Transverse colon (tissue), 4 donors: ENCODE measurements at regions not wholly inside any gene's neighbourhood (a gene's known extent, or its start where the extent isn't known, plus 50 kb on each side); places are given as distances from the start of the nearest gene placed in this dataset.

Source experiments
- DNase-seq: peaks from one replicate; pipeline ENCODE4 v3.0.0-alpha.2; 2019
- H3K27ac ChIP-seq, 4 donors: fragments of 200-600 bp; sonication (generic); 2 replicates each; pipeline ENCODE4 v1.5.1; 2016 to 2018; ENCODE audit warnings: inconsistent platforms in 4 of 4
- H3K27me3 ChIP-seq: fragments of 200-600 bp; sonication (generic); 2 replicates; pipeline ENCODE4 v1.5.1; 2017; ENCODE audit warnings: inconsistent platforms
- H3K36me3 ChIP-seq, 4 donors: fragments of 200-600 bp; sonication (generic); 2 replicates each; pipeline ENCODE4 v1.5.1; 2017 to 2019; ENCODE audit warnings: inconsistent platforms in 4 of 4
- H3K4me1 ChIP-seq, 4 donors: fragments of 200-600 bp; sonication (generic); 2 replicates each; pipeline ENCODE4 v1.5.1; 2017 to 2020; ENCODE audit warnings: inconsistent platforms in 4 of 4
- H3K4me3 ChIP-seq, 4 donors: fragments of 200-600 bp; sonication (generic); 1 replicate in 1 of 4; 2 replicates in 3 of 4; pipeline versions ENCODE4 v1.5.1 to v1.6.1; 2017 to 2019; ENCODE audit warnings: inconsistent platforms in 4 of 4
- H3K9me3 ChIP-seq, 2 donors: fragments of 200-600 bp; sonication (generic); 2 replicates each; pipeline ENCODE4 v1.5.1; 2017 to 2019; ENCODE audit warnings: inconsistent platforms in 2 of 2
- CTCF ChIP-seq, 5 experiments: fragments of 200-600 bp in 3 of 5; fragments of 450-650 bp in 2 of 5; sonication (generic) in 3 of 5; IDR thresholded peaks; 1 replicate in 2 of 5; 2 replicates in 3 of 5; pipeline ENCODE4 v1.5.1; 2016 to 2017; ENCODE audit warnings: antibody characterized with exemption in 5 of 5, inconsistent platforms in 3 of 5, mild to moderate bottlenecking in 2 of 5, moderate library complexity in 1 of 5
- EP300 ChIP-seq: sonication (generic); formaldehyde crosslinking; IDR thresholded peaks from one replicate; pipeline ENCODE4 v1.6.1; 2017; ENCODE audit warnings: antibody characterized with exemption, low read depth
- POLR2A ChIP-seq: fragments of 450-650 bp; IDR thresholded peaks from one replicate; pipeline ENCODE4 v1.6.1; 2016; ENCODE audit warnings: antibody characterized with exemption, mild to moderate bottlenecking, moderate library complexity
- POLR2AphosphoS5 ChIP-seq, 3 donors: sonication (generic); formaldehyde crosslinking; IDR thresholded peaks; one replicate each; pipeline ENCODE4 v1.6.1; 2016; ENCODE audit warnings: antibody characterized with exemption in 3 of 3
- WGBS, 2 donors: methylation state at CpG; one replicate each; pipeline ENCODE4 v1.1.5; 2018; ENCODE audit warnings: low coverage in 1 of 2; 5-methylcytosine and 5-hydroxymethylcytosine counted together
- in situ Hi-C, 4 donors: fragments of 200-750 bp; cut with MboI; loops; one replicate each; pipeline versions ENCODE4 v1.15.0 to v1.15.1; 2017; ENCODE audit warnings: low sequenced_read_pairs in 3 of 4, low pct_ligation_motif_present in 1 of 4, low pct_unique_long_range_greater_than_20kb in 1 of 4
- intact Hi-C: fragments of 100-400 bp; cut with DNase I; formaldehyde crosslinking; loops from one replicate; pipeline ENCODE4 v1.15.1; 2023; ENCODE audit warnings: low total_unique reads

- Histone ChIP-seq H3K27me3 (no peaks in the 10 kb centered on the region), H3K9me3 (no peaks in the 10 kb centered on the region), H3K4me1 (no peaks in the 10 kb centered on the region), H3K4me3 (no peak overlapping the region), H3K36me3 (no peaks in the 10 kb centered on the region), H3K27ac (no peak overlapping the region)
- WGBS, 2 donors, result 0 to 36% methylated on average over 1 of the region's 1 CpG
- TF ChIP-seq CTCF (IDR thresholded peaks at IDR 0.05) (no peak), EP300 (no peak), POLR2A (no peak), POLR2AphosphoS5 (IDR thresholded peaks at IDR 0.05) (no peak)
- in situ Hi-C loops (no loop called here), intact Hi-C loops (no loop called here)
- no peak for DNase-seq
Observed at GRCh38 chr3:87044409-87044808, 53.5 kb upstream of the VGLL3 start.

- H3K4me3 ChIP-seq, result no peak overlapping the region
- H3K4me1 ChIP-seq, result no peaks in the 10 kb centered on the region
- H3K9me3 ChIP-seq, result no peaks in the 10 kb centered on the region
- 46 to 84% methylated on average over 3 of the region's 3 CpGs for WGBS, 2 donors
- no peaks in the 10 kb centered on the region for H3K27me3 ChIP-seq
- no peak for TF ChIP-seq CTCF (IDR thresholded peaks at IDR 0.05)
- TF ChIP-seq EP300, result no peak
- TF ChIP-seq POLR2A, result no peak
- no peak for DNase-seq
- no peaks in the 10 kb centered on the region for H3K36me3 ChIP-seq
- H3K27ac ChIP-seq, result no peak overlapping the region
- in situ Hi-C loops, result no loop called here
- intact Hi-C loops, result no loop called here
Observed at GRCh38 chr3:87041191-87041590, 50.2 kb upstream of the VGLL3 start.
